ENCODE measurements at regions not wholly inside any gene's neighbourhood (a gene's known extent, or its start where the extent isn't known, plus 50 kb on each side); places are given as distances from the start of the nearest gene placed in this dataset.

GRCh38 chr15:66945842-66946241 lies 119.6 kb upstream of the SMAD3 start:
- no peak for DNase-seq (ENCODE audit: low read depth in 2 of 2)

DNA sequence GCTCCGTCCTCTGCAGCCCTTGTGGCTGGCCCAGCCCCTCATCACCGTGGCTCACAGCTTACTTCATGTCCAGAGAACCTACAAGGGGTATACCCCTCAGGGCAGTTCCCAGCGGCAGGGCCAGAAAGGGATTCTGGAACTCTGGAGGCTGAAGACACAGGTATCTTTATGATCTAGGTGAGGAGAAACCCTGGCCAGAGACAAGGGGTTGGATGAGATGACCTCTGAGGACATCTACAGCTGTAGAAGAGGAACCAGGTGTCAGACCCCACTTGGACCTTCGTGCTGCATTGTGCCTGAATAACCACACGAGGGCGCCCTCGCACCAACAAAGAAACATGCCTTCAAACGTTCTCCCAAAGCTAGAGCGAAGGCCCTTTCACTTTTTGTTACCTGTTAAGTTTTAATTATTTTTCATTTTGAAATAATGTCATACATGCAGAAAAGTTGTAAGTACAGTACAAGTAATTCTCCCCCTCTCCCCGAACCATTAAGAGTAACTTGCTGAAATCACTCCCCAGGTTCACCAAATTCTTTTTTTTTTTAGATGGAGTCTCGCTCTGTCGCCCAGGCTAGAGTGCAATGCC lies 118.7 kb upstream of the SMAD3 start:
- DNase-seq (ENCODE audit: low read depth in 2 of 2) = peak; percentile 54 to 66

DNA sequence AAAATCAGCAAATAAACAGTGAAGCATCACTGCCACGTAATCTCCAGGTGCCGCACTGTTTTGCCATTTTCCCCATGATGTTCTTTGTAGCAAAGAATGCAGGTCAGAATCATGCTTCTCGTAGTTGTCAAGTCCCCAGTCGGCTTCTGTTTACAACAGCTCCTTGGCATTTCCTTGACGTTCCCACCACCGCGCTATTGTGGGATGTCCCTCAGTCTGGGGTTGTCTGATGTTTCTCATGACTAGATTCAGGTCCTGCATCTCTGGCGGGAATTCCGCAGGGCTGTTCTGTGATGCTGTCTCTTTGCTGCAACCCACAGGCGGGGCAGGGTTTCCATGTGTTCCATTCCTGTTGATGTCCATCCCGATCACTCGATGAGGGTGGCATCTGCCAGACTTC lies 117.9 kb upstream of the SMAD3 start:
- no peak for DNase-seq (ENCODE audit: low read depth in 2 of 2)

DNA sequence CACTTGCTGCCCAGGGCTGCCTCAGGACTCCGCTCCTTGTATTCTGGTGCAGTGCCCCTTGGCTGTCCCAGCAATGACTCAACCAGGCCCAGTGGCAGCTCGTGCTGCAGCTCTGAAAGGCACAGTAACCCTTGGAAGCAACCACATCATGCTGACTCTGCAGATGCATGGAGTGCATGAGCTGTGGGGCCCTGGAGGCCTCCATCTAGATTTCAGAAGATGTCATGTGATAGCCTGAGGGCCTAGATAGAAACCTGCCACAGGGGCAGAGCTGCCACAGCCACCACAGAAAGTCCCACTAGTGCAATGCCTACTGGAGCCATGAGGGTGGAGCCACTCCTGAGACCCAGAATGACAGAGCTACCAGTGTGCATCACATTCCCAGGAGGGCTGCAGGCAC lies 117.1 kb upstream of the SMAD3 start:
- DNase-seq (ENCODE audit: low read depth in 2 of 2) = no peak

DNA sequence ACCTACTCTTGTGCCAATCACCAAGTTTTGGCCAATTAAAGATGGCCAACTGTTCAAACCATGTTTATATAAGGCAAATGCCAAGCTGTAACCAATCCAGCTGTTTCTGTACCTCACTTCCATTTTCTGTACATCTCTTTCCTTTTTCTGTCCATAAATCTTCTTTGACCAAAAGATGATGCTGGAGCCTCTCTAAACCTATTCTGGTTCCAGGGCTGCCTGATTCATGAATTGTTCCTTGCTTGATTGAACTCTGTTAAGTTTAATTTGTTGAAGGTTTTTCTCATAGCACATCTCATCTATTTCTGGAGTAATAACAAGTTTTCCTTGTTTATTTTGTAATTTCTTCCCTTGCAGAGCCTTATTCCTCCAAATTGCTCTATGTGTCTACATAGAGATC lies 115.3 kb upstream of the SMAD3 start:
- DNase-seq (ENCODE audit: low read depth in 2 of 2) = no peak

DNA sequence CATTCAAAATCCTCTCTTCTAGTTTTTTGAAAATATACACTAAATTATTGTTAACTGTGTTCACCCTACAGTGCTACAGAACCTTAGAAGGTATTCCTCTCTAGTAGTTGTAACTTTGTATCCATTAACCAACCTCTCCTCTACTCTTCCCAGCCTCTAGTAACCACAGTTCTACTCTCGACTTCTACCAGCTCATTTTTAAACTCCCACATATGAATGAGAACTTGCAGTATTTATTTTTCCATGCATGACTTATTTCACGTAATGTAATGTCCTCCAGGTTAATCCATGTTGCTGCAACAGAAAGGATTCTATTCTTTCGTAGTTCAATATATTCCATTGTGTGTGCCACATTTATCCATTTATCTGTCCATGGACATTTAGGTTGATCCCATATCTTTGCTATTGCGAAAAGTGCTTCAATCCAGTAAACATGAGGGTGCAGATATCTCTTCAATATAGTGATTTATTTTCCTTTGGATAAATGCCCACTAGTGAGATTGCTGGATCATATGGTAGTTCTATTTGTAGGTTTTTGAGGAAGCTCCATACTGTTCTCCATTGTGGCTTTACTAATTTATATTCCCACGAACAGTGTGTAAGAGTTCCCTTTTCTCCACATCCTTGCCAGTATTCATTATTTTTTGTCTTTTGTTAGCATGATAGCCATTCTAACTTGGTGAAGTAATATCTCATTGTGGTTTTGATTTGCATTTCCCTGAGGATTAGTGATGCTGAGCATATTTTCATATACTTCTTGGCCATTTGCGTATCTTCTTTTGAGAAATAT lies 113.7 kb upstream of the SMAD3 start:
- DNase-seq (ENCODE audit: low read depth in 2 of 2) = no peak

- no peak for DNase-seq (ENCODE audit: low read depth in 2 of 2)
Measured at GRCh38 chr15:66952756-66953522, 112.5 kb upstream of the SMAD3 start.

GRCh38 chr15:66953523-66954229 lies 111.7 kb upstream of the SMAD3 start:
- no peak for DNase-seq (ENCODE audit: low read depth in 2 of 2)

DNA sequence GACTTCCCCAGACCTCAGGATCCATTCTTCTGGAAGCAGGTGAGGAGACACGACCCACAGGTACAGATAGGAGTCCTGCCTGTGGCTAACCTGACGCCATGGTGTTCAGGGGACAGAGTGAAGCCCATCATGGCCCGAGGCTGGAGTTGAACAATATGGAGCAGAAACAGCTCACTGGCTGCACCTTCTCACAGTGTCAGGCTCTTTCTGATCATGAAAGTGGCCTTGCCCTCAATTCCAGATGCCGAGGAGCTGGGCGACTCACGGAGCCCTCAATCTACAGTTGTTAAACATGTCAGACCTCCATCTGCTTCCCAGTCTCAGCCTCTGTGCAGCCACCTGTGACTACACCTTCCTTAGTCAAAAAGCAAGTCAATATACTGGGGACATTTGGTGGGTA lies 110.8 kb upstream of the SMAD3 start:
- DNase-seq (ENCODE audit: low read depth in 2 of 2) = no peak

GRCh38 chr15:66955001-66955516 lies 110.3 kb upstream of the SMAD3 start:
- DNase-seq (ENCODE audit: low read depth in 2 of 2) = no peak

DNA sequence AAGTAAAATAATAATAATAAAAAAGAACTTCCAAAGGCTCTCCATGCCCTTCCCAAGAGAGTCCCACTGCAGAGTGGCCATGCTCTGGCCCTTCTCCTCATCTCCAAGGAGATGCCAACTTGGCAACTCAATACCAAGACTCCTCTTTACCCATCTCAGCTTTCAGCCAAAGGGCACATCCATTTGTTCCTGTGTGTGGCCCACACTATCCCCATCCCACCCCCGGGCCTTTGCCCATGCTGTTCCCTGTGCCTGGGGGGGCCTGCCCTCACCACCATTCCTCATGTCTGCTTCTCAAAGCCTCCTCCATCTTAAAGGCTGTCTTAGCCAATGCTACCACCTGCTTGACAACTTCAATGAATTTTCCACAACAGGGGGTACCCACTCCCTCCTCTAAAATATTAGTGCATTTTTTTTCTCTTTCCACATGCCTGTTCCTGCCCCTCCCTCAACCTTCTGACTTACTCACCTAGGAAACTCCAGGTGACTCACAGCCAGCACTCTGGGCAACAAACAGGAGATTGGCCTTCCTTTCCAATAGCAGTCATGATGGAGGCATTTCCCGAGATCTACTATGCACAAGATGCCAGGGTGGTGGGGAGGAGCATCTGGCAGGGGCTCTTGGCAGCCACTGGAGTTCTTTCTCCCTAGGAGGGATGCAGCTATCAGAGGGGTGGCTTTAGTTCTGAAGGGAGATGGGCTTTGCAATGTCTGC lies 109.4 kb upstream of the SMAD3 start:
- no peak for DNase-seq (ENCODE audit: low read depth in 2 of 2)

- DNase-seq (ENCODE audit: low read depth in 2 of 2) = no peak
Measured at GRCh38 chr15:66956672-66957430, 108.6 kb upstream of the SMAD3 start.

DNA sequence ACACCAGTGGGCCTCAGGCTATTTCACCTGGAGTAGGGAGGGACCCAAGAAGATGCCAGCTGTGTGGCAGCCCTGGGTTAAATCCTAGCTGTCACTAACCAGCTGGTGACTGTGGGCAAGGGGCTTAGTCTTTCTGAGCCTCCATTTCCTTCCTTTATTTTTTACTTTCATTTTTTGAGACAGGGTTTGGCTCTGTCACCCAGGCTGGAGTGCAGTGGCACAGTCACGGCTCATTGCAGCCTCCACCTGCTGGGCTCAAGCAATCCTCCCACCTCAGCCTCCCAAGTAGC lies 108.0 kb upstream of the SMAD3 start:
- DNase-seq (ENCODE audit: low read depth in 2 of 2) = no peak

DNA sequence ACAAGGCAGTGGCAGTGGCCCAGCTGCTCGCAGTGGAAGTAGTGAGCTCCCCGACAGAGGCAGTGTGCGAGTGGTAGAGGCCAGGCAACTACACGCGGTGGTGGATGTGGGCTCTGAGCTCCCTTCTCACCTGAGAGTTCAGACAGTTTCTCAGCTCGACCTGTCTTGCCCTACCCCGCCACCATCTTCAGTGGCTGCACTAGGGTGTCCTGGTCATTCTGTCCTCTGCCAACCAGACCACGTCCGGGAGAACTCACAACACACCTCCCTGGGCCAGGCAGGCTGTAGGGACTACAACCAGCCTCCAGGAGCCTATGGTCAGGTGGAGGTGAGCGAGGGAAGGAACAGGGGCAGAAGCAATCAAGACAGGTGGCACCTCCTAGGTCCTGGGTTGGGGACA lies 106.3 kb upstream of the SMAD3 start:
- DNase-seq (ENCODE audit: low read depth in 2 of 2) = no peak

- no peak for DNase-seq (ENCODE audit: low read depth in 2 of 2)
Measured at GRCh38 chr15:66959875-66960274, 105.5 kb upstream of the SMAD3 start.

DNA sequence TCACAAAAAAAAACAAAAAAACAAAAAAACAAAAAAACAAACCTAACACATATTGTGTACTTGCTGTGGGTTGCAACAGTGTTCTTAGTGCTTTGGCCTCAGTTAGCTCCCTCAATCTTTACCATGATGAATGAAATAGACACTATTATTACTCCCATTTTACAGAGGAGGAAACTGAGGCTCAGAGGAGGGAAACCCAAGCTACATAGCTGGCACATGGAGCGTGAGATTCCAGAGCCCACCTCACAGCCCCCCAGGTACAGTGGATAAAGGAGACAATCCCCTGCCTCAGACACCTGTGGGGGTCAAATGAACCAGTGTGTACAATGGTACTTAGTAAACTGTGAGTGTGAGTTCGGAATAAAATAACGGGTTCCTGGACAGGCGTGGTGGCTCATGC lies 104.9 kb upstream of the SMAD3 start:
- DNase-seq (ENCODE audit: low read depth in 2 of 2) = no peak

DNA sequence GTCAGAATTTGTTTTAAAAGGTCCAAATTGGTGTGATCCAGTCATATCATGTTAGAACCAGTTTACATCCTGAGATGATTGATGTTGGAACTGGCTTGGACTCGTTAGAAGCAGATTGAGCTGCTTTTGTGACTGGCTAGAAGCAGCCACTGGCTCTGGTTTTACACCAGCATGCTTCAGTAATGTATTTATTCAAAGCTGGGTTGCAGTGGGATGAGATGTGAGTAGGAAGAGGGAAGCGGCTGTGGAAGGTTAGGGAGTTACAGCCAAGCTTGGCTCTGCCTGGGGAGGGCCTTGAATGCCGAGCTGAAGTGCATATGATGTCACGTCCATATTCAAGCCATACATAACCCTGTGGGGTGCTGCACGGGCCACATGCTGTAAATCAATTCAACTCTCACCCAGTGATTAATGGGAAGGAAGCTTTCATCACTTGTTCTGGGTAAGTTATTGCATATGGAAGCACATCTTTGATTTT lies 104.0 kb upstream of the SMAD3 start:
- DNase-seq (ENCODE audit: low read depth in 2 of 2) = no peak

DNA sequence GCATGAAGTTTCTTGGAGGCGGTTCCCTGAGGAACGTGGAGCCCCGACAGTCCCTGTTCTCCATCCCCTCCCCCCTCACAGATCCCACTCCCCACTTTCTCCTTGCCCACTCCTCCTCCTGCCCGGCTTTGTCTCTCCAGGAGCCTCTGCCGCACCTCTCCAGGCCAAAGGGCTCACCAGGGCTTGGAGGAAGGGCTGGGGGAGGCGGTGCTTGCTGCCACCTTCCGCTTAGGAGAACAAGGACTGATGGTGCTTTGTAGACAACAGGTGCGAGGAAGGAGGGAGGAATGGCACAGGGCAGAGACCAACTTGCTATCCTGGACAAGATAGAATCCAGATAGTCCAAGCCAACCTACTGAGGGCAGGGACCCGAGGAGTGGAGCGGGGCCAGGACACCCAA lies 103.5 kb upstream of the SMAD3 start:
- no peak for DNase-seq (ENCODE audit: low read depth in 2 of 2)

DNA sequence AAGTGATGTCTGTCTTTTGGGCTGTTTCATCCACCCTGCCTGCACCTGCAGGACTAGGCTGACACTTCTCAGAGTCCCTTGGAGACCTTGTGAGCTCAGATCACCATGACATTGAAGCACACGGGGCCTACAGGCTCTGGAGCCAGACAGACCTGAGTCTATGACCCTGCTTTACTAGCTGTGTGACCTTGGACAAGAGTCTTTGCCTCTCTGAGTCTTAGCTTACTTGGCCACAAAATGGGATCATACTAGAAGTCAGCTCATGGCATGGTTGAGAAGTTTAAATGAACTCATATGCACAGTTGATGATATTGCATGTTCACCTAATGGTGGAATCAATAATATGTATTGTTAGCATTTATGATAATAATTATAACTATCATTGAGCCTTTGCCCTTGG lies 102.9 kb upstream of the SMAD3 start:
- no peak for DNase-seq (ENCODE audit: low read depth in 2 of 2)

- DNase-seq (ENCODE audit: low read depth in 2 of 2) = no peak
Measured at GRCh38 chr15:66963084-66963483, 102.3 kb upstream of the SMAD3 start.

DNA sequence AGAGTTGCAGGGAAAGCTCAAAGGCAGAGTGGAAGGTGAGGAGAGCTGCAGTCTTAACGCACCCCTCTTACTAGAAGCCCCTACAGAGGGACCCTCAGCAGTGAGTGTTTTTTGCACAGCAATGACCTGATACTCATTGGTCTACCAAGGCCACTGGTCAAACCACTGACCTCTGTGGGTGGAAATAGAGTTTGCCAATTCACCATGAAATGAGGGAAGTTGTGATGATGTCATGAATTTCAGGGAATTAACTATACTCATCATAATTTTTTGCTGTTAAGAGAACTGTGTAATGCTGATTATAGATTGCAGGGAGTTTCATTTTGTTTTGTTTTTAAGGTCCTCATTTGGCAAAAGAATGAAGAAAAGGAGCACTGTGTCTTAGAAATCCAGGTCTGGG lies 101.7 kb upstream of the SMAD3 start:
- no peak for DNase-seq (ENCODE audit: low read depth in 2 of 2)
